GM18511 (cell line): ENCODE measurements at regions not wholly inside any gene's neighbourhood (a gene's known extent, or its start where the extent isn't known, plus 50 kb on each side); places are given as distances from the start of the nearest gene placed in this dataset.
A peak's percentile ranks its signal among the peaks of the same experiment; 100 is the strongest.
"Not testable (repeated sequence)": the region's sequence is repeated elsewhere in the genome, so short reads cannot be mapped to it uniquely, and the experiment has no call there.

Experiments
- ATAC-seq: cut with Tn5 transposase; IDR thresholded peaks from one replicate; pipeline ENCODE4 v1.9.1; 2021; ENCODE audit warnings: mild to moderate bottlenecking, moderate library complexity; ENCODE audit not compliant: unreplicated experiment

DNA sequence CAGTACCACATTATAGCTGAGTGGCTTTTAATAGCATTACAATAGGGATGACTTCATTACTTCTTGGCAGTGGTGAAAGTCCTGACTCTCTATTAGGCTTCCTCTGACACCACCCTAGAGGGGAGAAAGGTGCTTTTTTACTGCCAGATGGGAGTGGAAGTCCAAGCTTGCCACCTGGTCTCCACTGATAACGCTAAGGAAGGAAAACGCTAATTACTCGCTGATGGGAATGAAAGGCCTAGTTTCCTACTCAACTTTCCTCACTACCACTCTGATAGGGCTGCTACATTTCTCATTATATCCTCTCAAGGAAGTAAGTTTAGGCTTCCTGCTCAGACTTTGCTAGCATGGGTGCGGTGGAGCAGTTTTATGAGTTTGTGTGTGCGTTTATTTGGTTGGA is 62.3 kb upstream of the PAGE3 start:
- no peak for ATAC-seq

DNA sequence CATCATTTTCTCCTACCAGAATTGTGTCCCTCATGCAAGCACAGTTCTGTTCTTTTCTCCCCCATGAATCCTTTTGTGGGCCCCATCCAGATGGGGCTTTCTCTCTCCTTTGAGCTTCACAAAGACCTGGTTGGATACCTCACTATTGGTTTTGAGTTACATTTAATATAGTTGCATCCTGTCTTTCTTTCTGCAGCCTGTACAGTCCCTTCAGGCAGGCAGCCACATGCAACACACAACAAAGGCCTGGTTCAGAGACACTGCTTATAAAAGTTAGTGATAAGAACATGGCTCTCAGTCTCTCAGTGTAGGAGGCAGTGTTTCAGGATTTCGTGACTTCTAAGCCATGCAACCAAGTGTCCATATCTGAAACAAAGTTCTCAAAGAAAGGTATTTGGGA is 70.6 kb upstream of the PAGE3 start:
- no peak for ATAC-seq

GRCh38 chrX:55336176-55336575 is 71.5 kb upstream of the PAGE3 start:
- ATAC-seq: no peak

- no peak for ATAC-seq
Observed at GRCh38 chrX:55340896-55341433, 76.2 kb upstream of the PAGE3 start.

- ATAC-seq: peak; percentile 95
Observed at GRCh38 chrX:55342533-55343501, 78.1 kb upstream of the PAGE3 start.

DNA sequence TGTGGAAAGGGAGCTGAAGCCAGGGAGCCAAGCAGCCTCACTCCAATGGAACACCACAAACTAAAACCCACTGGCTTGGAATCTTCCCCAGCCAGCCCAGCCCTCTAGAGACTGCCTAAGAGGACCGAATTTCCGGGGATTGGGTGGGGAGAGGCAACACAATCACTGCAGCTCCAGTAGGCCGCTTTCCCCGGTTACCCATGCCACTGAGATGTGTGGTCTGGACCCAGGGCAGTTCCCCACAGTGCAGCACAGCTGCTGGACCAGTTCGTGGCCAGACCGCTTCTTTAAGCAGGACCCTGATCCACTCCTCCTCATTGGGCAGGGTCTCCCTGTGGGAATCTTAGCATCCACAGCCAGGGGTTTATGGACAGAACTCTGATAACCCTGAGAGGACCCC is 91.9 kb upstream of the PAGE3 start:
- ATAC-seq: no peak

DNA sequence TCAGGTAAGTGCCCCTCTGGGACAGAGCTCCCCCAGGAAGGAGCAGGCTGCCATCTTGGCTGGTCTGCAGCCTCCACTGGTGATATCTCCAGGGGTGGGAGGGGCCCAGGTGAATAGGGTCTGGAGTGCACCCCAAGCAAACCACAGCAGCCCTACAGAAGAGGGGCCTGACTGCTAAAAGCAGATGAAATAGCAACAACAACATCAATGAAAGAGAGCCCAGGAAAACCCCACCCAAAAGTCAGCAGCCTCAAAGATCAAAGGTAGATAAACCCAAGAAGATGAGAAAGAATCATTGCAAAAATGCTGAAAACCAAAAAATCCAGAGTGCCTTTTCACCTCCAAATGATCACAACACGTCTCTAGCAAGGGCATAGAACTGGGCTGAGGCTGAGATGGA is 92.5 kb upstream of the PAGE3 start:
- no peak for ATAC-seq

DNA sequence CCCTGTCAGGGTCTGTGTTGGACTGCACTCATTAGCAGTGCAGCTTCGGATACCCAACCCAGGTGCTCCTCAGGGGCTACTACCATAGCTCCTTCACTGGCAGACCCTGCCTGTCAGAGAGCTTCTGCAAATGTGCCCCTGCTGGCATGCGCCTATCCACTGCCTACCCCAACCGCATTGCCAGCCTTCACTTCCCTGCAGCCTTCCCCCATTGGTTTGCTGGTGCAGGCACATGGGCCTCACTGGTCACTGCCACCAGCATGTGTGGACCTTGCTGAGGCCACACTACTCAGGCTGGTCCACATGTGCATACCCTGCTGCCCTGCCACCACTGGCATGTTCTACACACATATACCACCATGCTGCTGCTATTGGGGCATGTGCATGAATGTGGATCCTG is 72.5 kb upstream of the MAGEH1 start:
- no peak for ATAC-seq

DNA sequence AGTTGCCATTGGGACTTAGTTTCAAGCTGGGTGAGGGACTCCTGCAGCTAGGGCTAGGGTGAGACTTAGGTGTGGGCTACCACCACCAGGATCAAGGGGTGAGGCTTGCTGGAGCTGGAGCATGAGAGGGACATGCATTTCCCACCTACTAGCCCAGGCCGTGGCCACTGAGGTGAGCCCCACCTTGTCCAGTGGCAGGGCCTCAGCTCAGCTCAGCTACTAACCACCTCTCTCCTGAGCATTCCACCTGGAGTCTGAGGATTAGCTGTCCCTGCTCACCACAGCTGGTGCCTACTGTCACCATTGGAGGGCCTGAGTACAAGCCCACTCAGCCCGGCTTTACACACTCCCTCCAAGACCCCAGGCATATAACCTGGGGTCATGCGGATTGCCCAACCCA is 62.6 kb upstream of the MAGEH1 start:
- ATAC-seq: no peak

DNA sequence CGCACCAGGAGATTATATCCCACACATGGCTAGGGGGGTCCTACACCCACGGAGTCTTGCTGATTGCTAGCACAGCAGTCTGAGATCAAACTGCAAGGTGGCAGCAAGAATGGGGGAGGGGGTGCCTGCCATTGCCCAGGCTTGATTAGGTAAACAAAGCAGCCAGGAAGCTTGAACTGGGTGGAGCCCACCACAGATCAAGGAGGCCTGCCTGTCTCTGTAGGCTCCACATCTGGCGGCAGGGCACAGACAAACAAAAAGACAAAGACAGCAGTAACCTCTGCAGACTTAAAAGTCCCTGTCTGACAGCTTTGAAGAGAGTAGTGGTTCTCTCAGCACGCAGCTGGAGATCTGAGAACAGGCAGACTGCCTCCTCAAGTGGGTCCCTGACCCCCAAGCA is 55.1 kb upstream of the MAGEH1 start:
- not testable (repeated sequence) for ATAC-seq
